ENCODE measurements at regions not wholly inside any gene's neighbourhood (a gene's known extent, or its start where the extent isn't known, plus 50 kb on each side); places are given as distances from the start of the nearest gene placed in this dataset.

- TF ChIP-seq ZNF530 (CRISPR knock-in tag; IDR thresholded peaks at IDR 0.05; ENCODE audit: low read depth) (no peak), CEBPG (CRISPR knock-in tag; IDR thresholded peaks at IDR 0.05) (peak; percentile 43; the same call in 1 of the 2 replicates), MED13 (CRISPR knock-in tag; IDR thresholded peaks at IDR 0.05) (no peak; the same call in 1 of the 2 replicates), NR2F6 (IDR thresholded peaks at IDR 0.05) (peak; percentile 29; the same call in 1 of the 2 replicates), NR2F6 (CRISPR knock-in tag; IDR thresholded peaks at IDR 0.05) (peak; percentile 73), ETV6 (CRISPR knock-in tag; conservative IDR thresholded peaks at IDR 0.05) (peak; percentile 66; the same call in 1 of the 2 replicates), TFE3 (CRISPR knock-in tag; IDR thresholded peaks at IDR 0.05) (peak; percentile 69; the same call in 1 of the 2 replicates), ATF5 (CRISPR knock-in tag; IDR thresholded peaks at IDR 0.05; ENCODE audit: low read depth) (peak; percentile 60; the same call in 1 of the 2 replicates), PBX3 (CRISPR knock-in tag; IDR thresholded peaks at IDR 0.05; ENCODE audit: borderline replicate concordance) (no peak), HES4 (CRISPR knock-in tag; IDR thresholded peaks at IDR 0.05; ENCODE audit: borderline replicate concordance) (no peak), AGO1 (IDR thresholded peaks at IDR 0.05; ENCODE audit: low read depth, low read length, poor library complexity, severe bottlenecking) (peak; percentile 28), POLR2AphosphoS2 (IDR thresholded peaks at IDR 0.05; ENCODE audit: low read depth, low read length) (no peak), HNF1B (CRISPR knock-in tag; IDR thresholded peaks at IDR 0.05) (peak; percentile 80), MXD3 (CRISPR knock-in tag; IDR thresholded peaks at IDR 0.05) (peak; percentile 73; the same call in 1 of the 2 replicates), ELF3 (CRISPR knock-in tag; IDR thresholded peaks at IDR 0.05) (peak; percentile 89), AKNA (CRISPR knock-in tag; IDR thresholded peaks at IDR 0.05; ENCODE audit: borderline replicate concordance) (no peak)
Measured at GRCh38 chr2:120552800-120553481, 182.7 kb upstream of the GLI2 start (continued).
